ENCODE measurements at regions not wholly inside any gene's neighbourhood (a gene's known extent, or its start where the extent isn't known, plus 50 kb on each side); places are given as distances from the start of the nearest gene placed in this dataset.

DNA sequence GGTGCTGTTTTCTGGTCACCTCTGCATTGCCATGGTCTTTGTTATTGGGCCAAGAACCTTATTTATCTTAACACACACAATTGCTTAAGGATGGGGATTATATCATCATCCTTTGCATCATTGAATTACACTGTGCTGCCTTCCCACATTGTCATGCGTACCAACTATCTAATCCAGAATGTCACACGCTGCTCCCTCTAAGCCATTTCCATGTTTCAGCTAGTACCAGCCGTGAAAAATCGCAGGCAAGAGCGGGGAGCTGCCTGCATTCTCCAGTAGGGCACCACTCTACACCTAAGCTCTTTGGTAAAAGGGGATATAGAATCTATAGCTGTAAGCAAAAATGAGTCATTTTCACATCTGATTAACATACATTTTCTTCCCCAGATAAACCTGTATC lies 277.0 kb downstream of the PRL start:
- dilution Hi-C loops (cut with MboI; ENCODE audit: extremely low pct_ligation_motif_present, low sequenced_read_pairs): no loop called here
- no peak overlapping the region for H3K4me3 ChIP-seq (ENCODE audit: control insufficient read depth in 2 of 3, extremely low read depth in 1 of 3, insufficient read depth in 2 of 3, low read depth in 1 of 3, low read length in 3 of 3)

DNA sequence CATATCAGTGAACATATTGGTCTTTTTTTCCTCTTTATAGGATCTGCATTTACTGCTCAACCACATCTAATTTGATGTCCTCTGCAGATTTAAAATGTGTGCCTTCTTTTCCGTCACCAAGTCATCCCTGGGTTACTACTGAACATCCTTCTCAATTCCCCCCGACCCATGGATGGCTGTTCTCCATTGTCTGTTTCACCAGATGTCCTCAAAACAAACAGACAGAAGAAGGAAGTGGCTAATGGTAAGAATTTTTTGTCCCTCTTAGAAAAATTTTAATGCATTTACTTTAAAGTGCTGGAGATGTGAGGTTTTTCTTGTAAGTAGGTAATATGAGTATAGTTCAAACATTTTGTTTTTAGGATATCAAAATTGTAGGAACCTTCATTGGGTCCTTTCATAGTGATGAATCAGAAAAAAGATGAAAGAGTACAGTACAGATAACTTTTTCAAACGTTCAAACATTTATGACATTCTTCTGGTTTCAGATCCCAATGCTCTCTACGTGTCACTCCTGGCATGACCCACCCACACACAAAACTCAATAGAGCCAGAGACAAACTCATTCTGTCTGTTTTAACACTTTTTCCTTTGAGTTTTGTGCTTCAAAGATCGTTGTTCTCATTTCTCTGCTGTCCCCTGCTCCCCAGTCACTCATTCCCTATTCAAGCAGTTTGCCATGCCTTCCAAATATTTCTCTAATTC lies 276.4 kb downstream of the PRL start:
- H3K4me2 ChIP-seq (ENCODE audit: control insufficient read depth, extremely low read depth, insufficient read depth, low read depth, low read length): no peak overlapping the region
- H3K9ac ChIP-seq (ENCODE audit: control insufficient read depth, extremely low read depth, insufficient read depth, low read length): no peak overlapping the region
- no peak overlapping the region for H3K4me3 ChIP-seq (ENCODE audit: control insufficient read depth in 2 of 3, extremely low read depth in 1 of 3, insufficient read depth in 2 of 3, low read depth in 1 of 3, low read length in 3 of 3)
- H3K27me3 ChIP-seq (ENCODE audit: control insufficient read depth, extremely low read depth, insufficient read depth, low read length): no peaks in the 10 kb centered on the region
- no peaks in the 10 kb centered on the region for H3K36me3 ChIP-seq (ENCODE audit: control insufficient read depth in 2 of 2, extremely low read depth in 1 of 2, insufficient read depth in 2 of 2, low read length in 2 of 2)
- H3K9me3 ChIP-seq (ENCODE audit: control insufficient read depth, low read depth, low read length): no peaks in the 10 kb centered on the region
- TF ChIP-seq, protein P1, sequence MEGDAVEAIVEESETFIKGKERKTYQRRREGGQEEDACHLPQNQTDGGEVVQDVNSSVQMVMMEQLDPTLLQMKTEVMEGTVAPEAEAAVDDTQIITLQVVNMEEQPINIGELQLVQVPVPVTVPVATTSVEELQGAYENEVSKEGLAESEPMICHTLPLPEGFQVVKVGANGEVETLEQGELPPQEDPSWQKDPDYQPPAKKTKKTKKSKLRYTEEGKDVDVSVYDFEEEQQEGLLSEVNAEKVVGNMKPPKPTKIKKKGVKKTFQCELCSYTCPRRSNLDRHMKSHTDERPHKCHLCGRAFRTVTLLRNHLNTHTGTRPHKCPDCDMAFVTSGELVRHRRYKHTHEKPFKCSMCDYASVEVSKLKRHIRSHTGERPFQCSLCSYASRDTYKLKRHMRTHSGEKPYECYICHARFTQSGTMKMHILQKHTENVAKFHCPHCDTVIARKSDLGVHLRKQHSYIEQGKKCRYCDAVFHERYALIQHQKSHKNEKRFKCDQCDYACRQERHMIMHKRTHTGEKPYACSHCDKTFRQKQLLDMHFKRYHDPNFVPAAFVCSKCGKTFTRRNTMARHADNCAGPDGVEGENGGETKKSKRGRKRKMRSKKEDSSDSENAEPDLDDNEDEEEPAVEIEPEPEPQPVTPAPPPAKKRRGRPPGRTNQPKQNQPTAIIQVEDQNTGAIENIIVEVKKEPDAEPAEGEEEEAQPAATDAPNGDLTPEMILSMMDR (optimal IDR thresholded peaks at IDR 0.05 in 1 of 3, IDR thresholded peaks at IDR 0.05 in 1 of 3, conservative IDR thresholded peaks at IDR 0.05 in 1 of 3; ENCODE audit: extremely low read depth in 1 of 3, insufficient read depth in 2 of 3, low read length in 3 of 3): no peak
- no peak for TF ChIP-seq EZH2 (IDR thresholded peaks at IDR 0.05; ENCODE audit: low read length)
- no peaks in the 10 kb centered on the region for H3K9me1 ChIP-seq (ENCODE audit: control insufficient read depth, extremely low read depth, insufficient read depth, low read length)
- no peaks in the 10 kb centered on the region for H4K20me1 ChIP-seq (ENCODE audit: control insufficient read depth, extremely low read depth, insufficient read depth, low read length)
- H3K79me2 ChIP-seq (ENCODE audit: control insufficient read depth, insufficient read depth, low read length): no peaks in the 10 kb centered on the region
- H3K27ac ChIP-seq (ENCODE audit: control insufficient read depth, insufficient read depth, low read length): no peak overlapping the region
- H3K4me1 ChIP-seq (ENCODE audit: control insufficient read depth, extremely low read depth, insufficient read depth, low read length): no peaks in the 10 kb centered on the region
- no peak overlapping the region for H2AFZ ChIP-seq (ENCODE audit: control insufficient read depth, low read length)
- no peak for DNase-seq (ENCODE audit: low read depth, low spot score)
- no peak for FAIRE-seq
- dilution Hi-C loops (cut with MboI; ENCODE audit: extremely low pct_ligation_motif_present, low sequenced_read_pairs): no loop called here

More for the DNA sequence above, 277.0 kb downstream of the PRL start:
- no peaks in the 10 kb centered on the region for H3K9me1 ChIP-seq (ENCODE audit: control insufficient read depth, extremely low read depth, insufficient read depth, low read length)
- H4K20me1 ChIP-seq (ENCODE audit: control insufficient read depth, extremely low read depth, insufficient read depth, low read length): no peaks in the 10 kb centered on the region
- no peak for DNase-seq (ENCODE audit: low read depth, low spot score)
- H3K4me2 ChIP-seq (ENCODE audit: control insufficient read depth, extremely low read depth, insufficient read depth, low read depth, low read length): no peak overlapping the region
- no peak overlapping the region for H3K9ac ChIP-seq (ENCODE audit: control insufficient read depth, extremely low read depth, insufficient read depth, low read length)
- H3K9me3 ChIP-seq (ENCODE audit: control insufficient read depth, low read depth, low read length): no peaks in the 10 kb centered on the region
- TF ChIP-seq, protein P1 (optimal IDR thresholded peaks at IDR 0.05 in 1 of 3, IDR thresholded peaks at IDR 0.05 in 1 of 3, conservative IDR thresholded peaks at IDR 0.05 in 1 of 3; ENCODE audit: extremely low read depth in 1 of 3, insufficient read depth in 2 of 3, low read length in 3 of 3): no peak
- TF ChIP-seq EZH2 (IDR thresholded peaks at IDR 0.05; ENCODE audit: low read length): no peak
- no peak overlapping the region for H2AFZ ChIP-seq (ENCODE audit: control insufficient read depth, low read length)
- H3K36me3 ChIP-seq (ENCODE audit: control insufficient read depth in 2 of 2, extremely low read depth in 1 of 2, insufficient read depth in 2 of 2, low read length in 2 of 2): no peaks in the 10 kb centered on the region
- H3K79me2 ChIP-seq (ENCODE audit: control insufficient read depth, insufficient read depth, low read length): no peaks in the 10 kb centered on the region
- no peaks in the 10 kb centered on the region for H3K4me1 ChIP-seq (ENCODE audit: control insufficient read depth, extremely low read depth, insufficient read depth, low read length)
- no peak overlapping the region for H3K27ac ChIP-seq (ENCODE audit: control insufficient read depth, insufficient read depth, low read length)
- H3K27me3 ChIP-seq (ENCODE audit: control insufficient read depth, extremely low read depth, insufficient read depth, low read length): no peaks in the 10 kb centered on the region
- no peak for FAIRE-seq

All from keratinocyte (primary cell).